ENCODE measurements at regions not wholly inside any gene's neighbourhood (a gene's known extent, or its start where the extent isn't known, plus 50 kb on each side); places are given as distances from the start of the nearest gene placed in this dataset.
"Not testable (repeated sequence)": the region's sequence is repeated elsewhere in the genome, so short reads cannot be mapped to it uniquely, and the experiment has no call there.

DNA sequence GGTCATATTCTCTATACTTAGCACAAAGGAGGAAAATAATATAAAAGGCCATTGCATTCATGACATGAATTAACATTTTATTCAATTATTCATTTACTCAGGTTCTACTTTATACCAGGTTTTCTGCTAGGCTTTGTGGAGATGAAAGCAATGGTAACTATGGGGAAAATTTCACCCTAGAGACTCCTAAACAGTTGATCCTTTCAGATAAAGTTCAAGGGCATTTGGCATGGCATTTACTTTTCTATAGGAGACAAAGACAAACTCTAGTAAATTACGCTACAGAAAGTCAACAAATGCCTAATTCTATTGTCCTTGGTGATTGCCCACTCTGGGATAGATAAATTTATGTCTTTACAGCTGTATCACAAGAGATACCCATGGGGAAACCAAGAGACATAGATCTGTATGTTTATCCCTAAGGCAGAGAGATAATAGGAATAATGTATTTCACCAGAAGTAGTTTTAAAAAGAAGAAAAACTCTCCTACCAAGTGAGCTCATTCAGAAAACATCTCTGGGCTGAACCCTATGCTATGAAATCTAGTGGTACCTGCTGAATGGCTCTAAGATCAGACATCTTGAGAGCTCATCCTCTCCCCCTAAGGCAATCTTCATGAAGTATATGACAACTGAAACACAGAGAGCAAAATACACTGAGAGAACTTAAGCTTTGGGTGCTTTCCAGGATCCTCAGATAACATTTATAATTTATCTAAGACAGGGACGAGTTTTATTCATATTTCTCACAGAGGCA lies 316.7 kb downstream of the ANTXR2 start:
- intact Hi-C loops (cut with DNase I) = no loop called here
- ATAC-seq (ENCODE audit: poor library complexity) = no peak
- DNase-seq = no peak

DNA sequence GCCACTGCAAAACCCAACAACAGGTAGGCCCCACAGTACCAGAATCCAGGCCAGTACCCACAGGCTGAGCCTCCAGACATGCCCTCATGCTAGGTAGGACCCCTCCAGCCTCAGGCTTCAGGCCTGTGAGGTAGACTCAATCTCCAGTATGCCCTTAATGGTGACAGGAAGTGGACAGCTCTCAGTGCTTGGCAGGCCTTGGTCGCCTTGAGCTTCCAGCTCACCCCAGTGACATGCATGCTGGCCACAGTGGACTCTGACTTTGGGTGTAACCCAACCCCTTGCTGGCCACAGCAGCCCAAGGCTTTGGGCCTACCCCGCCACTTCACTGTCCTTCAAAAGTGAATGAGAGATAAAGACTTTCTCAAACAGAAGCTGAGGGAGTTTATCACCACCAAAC lies 324.2 kb downstream of the ANTXR2 start:
- no peak for DNase-seq
- ATAC-seq (ENCODE audit: poor library complexity) = no peak
- intact Hi-C loops (cut with DNase I) = no loop called here

DNA sequence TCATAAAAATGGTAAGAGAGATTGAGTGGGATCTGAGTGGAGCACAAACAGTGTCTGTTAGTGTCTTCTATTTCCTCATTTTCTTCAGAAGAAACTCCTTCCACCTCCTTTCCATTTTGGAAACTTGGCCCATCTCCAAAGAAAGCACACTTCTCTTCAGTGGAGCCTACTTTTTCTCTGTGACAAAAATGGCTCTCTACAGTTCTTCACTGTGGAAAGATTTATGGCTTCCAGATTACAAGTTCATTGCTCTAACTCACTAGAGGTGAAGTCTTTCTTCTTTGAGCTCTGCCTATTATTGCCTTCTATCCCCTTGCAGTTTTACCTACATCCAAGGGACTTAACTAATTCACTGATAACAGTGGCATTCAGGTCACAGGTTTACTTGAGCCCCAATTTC lies 325.8 kb downstream of the ANTXR2 start:
- ATAC-seq (ENCODE audit: poor library complexity) (no peak), DNase-seq (no peak)
- intact Hi-C loops (cut with DNase I) = no loop called here

DNA sequence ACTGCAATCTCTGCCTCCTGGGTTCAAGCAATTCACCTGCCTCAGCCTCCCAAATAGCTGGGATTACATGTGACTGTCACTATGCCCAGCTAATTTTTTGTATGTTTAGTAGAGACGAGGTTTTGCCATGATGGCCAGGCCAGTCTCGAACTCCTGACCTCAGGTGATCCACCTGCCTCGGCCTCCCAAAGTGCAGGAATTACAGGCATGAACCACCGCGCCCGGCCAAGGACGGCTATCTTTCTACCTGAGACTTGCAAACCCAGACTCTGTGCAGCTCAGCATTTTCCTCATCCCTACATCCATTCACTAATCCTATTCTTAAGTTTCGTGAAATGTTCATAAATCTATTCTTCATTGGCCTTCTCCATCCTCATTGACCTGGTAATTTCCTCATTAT lies 330.0 kb downstream of the ANTXR2 start:
- no peak for ATAC-seq (ENCODE audit: poor library complexity)
- no peak for DNase-seq
- intact Hi-C loops (cut with DNase I) = no loop called here

DNA sequence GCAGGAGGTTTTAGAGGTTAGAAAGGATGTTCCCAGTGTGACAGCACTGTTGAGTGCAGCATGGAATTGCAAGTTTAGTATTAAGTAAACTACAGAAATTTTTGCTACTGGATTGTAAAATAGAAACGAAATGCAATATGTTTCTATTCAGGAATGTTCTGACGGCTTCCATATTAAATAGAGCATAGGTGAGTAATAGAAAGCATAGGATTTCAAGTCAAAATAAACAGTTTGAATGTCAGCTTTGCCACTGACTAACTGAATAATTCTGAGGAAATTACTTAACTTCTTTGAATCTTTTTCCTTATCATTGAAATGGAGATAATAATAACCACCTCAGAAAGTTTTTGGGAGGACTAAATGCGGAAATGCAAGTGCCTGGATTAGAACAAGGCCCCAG lies 331.9 kb upstream of the GK2 start:
- ATAC-seq (ENCODE audit: poor library complexity) (no peak), DNase-seq (no peak)
- intact Hi-C loops (cut with DNase I) = no loop called here

DNA sequence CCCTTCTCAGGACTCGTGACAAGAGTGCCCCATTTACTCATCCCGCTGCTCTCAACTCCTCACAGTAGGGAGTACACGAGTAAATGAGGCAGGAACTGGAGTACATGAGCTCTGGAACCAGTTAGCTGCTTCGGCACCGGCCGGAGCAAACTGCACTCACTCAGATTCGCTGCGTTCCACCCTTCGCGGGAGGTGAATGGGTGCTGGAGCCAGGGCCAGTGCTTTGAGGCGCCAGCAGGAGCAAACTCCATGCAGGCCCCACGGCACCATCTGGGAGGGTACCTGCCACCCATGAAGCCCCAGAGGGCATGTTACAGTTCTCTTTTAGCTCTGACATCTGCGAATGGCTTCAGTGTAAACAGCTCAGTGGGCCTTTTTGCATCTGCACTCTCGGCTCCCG lies 315.5 kb upstream of the GK2 start:
- DNase-seq (no peak), ATAC-seq (ENCODE audit: poor library complexity) (no peak)
- intact Hi-C loops (cut with DNase I) = no loop called here

DNA sequence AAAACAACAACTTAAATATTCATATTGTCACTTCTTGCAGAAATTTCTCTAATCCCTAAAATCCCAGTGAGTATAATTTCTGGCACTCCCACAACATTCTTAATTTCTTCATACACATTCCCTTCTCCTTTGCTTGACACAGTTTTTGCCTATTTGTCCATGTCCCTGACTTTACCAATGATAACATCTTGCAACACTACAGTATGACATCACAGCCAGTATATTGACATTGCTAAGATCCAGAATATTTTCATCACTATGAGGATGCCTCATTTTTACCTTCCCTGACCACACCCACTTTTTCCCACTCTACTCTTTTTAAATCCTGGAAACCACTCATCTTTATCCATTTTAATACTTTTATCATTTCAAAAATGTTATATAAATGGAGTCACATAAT lies 292.3 kb upstream of the GK2 start:
- ATAC-seq (ENCODE audit: poor library complexity) (no peak), DNase-seq (no peak)
- intact Hi-C loops (cut with DNase I) = no loop called here

DNA sequence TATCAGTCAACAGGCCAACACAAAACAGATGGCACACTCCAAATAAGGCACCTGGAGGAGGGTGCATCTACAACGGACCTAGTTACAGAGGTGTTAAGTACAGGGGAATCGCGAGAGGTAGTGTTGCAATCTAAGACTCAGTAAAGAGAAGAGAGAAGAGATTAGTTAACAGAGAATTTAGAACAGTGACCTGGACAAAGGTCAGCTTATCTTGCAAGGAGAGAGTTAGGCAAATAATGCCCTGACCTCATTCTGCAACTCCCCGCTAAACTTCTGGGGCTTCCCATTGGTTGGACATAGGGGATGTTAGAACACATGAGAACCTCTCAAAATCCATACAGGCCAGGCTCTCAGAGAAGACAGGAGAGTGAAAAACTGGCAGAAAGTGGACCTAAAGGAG lies 289.4 kb upstream of the GK2 start:
- intact Hi-C loops (cut with DNase I) = no loop called here
- ATAC-seq (ENCODE audit: poor library complexity) (no peak), DNase-seq (no peak)

DNA sequence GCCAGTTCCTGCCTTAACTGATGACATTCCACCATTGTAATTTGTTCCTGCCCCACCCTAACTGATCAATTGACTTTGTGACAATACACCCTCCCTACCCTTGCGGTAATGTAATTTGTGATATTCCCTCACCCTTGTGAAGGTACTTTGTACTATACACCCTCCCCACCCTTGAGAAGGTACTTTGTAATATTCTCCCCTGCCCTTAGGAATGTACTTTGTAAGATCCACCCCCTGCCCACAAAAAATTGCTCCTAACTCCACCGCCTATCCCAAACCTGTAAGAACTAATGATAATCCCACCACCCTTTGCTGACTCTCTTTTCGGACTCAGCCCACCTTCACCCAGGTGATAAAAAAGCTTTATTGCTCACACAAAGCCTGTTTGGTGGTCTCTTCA lies 288.5 kb upstream of the GK2 start:
- ATAC-seq (ENCODE audit: poor library complexity); intact Hi-C loops (cut with DNase I); DNase-seq: not testable (repeated sequence)

DNA sequence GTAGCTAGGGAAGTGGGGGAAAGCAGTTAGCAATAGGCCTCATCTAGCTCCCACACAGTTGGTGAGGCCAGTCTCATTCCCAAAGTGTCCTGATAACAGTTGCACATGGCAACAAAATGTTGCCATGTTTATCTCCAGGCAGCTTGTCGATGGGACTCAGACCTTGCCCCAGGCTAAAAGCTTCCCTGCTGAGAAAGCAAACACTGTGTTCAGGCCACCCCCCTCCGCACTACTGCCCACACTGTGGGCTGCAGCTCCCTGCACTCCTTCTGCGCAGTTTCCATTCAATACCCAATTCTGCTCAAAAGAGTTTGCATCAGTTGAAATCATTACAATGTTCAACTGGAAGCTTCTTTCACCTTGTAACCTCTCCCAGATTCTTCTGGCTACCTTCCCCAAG lies 287.8 kb upstream of the GK2 start:
- DNase-seq = no peak
- intact Hi-C loops (cut with DNase I) = no loop called here
- ATAC-seq (ENCODE audit: poor library complexity) = no peak

DNA sequence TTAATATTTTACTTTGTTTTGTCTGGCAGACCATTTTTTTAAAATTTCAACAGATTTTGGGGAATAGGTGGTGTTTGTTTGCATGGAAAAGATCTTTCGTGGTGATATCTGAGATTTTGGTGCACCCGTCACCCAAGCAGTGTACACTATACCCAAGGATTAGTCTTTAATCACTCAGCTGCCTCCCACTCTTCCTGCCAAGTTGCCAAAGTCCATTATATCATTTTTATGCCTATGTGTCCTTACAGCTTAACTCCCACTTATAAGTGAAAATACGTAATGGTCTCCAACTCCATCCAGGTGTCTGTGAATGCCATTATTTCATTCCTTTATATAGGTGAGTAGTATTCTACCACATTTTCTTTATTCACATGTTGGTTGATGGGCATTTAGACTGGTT lies 281.7 kb upstream of the GK2 start:
- intact Hi-C loops (cut with DNase I) = no loop called here
- ATAC-seq (ENCODE audit: poor library complexity) = no peak
- DNase-seq = no peak

DNA sequence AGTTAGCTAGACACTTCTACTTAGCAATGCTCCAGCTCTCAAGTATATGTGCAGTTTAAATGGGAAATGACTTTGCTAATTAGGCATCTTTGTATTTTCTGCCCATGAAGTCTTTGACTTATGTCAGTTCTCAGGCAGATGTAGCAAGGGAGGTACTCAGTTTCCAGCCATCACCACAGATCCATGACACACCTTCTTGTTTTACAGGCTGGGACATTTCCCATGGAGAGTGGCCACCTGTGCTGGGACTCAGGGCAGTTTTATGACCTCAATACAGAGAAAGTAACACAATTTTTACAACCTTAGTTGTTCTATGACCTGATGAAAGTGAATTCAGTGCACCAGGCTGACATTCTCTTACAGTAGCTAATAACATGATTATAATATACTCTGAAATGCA lies 280.7 kb upstream of the GK2 start:
- intact Hi-C loops (cut with DNase I) = no loop called here
- DNase-seq (no peak), ATAC-seq (ENCODE audit: poor library complexity) (no peak)

DNA sequence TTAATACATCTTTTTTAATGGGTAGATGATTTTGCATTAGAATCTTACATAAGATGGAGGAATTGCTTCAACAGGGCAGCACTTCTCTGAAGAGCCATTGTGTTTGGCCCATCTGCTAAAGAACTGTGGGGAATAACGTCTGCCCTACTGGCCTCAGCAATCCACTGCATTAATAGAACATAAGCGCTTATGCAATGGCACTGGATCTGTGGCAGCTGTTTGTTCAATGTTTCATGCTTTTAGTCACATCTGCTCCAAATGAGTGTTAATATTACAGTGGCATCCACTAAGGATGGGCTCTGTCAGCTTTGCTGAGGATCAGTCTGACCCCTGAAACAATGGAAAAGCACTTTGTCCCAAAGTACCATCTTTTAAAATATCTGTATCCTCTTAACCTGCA lies 279.0 kb upstream of the GK2 start:
- ATAC-seq (ENCODE audit: poor library complexity) (no peak), DNase-seq (no peak)
- intact Hi-C loops (cut with DNase I) = no loop called here

DNA sequence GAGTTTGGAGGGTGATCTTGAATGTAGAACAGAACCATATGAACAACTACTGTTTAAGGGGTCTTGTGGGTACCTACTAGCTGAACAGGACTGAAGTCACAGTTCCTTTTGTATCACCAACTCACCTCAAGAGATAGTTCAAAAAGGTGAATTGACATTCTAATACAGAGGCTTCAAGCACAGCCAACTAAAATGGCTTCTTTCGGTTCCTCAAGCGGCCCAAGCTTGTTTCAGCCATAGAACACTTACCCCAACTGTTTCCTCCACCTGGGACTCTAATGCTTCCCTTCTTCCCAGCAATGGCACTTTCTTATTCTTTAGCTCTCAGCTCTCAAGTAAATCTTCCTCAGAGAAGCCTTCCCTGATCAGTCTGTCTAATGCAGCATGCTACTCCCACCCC lies 277.5 kb upstream of the GK2 start:
- intact Hi-C loops (cut with DNase I) = no loop called here
- ATAC-seq (ENCODE audit: poor library complexity) = no peak
- no peak for DNase-seq

DNA sequence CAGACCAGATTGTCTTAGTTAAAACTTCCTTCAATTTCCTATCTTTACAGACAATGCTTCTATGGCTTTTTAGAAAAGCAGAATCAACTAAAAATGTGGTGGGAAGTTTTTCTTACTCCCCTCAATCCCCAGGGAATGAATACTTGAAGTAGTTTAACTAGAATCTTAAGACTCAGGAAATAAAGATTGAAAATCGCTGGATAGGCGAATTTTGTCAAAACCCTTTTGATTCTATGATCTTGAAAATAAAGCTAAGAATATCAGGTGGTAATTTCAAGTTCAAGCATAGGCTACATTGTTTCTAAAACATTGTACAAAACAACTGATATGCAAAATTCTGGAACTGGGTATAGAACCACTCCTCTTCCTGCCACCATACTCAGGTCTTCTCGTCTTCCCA lies 276.5 kb upstream of the GK2 start:
- no peak for DNase-seq
- intact Hi-C loops (cut with DNase I) = no loop called here

DNA sequence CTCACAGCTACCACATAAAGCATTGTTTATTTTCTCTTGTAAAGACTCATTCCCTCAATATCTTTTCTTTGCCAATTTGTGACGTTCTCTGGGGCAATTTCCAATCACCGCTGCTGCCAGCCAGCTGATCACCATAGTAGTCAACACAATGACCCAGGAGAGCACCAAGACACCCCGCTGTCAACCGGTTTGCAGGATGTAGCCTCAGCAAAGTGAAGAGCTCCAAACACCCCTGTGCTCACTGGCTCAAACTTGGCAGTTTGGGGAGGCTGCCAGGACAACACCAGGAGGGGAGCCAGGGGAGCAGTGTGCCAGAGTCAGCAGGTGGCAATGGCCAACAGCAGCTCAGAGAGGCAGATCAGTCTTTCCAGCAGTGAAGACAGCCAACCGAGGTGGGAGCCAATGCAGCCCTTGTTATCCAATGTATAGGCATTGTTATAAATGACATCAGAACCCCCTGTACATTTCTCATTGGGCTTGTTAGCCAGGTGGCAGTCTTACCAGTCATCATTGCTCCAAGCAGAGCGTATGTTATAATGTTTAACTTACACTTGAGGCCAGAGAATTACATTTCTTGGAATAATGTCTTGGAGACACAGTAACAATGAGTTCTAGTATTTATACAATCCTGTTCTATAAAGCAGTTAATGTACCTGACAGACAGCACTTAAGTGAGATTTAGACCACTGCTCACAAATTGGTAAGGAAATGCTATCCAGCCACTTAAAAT lies 274.9 kb upstream of the GK2 start:
- ATAC-seq (ENCODE audit: poor library complexity) (peak; percentile 85), DNase-seq (peak; percentile 57)
- intact Hi-C loops (cut with DNase I) = no loop called here

More for the DNA sequence above, 276.5 kb upstream of the GK2 start:
- ATAC-seq (ENCODE audit: poor library complexity) = no peak

DNA sequence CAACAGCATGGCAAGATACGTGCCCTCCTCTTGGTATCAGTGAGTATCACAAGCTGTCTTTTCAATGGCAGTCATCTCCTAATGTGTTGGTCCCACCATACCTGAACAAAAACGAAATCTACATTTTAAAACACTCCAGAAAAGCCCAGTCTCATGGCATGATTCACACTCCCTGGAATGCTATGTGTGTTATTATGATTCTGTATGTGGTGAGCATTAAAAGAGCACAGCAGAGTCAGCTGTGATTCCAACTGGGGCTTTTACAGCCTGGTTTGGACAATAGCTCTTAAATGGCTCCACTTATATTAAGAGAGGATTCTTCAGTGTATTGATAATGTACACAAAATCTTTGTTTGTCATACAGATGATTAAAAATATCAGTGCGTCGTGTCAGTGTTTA lies 274.1 kb upstream of the GK2 start:
- DNase-seq = no peak
- intact Hi-C loops (cut with DNase I) = no loop called here

DNA sequence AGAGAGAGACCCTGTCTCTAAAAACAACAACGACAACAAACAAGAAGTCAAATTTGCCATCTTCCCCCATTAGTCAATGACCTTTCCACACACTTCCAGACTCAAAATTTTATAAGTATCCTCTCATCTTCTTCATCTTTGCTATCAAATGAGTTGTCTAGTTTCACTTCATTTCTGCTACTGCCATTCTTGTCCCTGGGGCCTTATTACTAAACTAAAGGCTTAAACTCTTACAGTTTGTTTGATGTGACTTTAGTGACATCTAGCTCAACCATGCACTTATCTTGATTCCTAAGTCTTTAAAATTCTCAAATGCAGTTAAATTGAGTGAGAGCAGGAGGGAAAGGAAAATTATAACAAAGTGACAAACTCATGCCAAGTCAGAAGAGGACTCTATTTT lies 271.8 kb upstream of the GK2 start:
- ATAC-seq (ENCODE audit: poor library complexity) (no peak), DNase-seq (no peak)
- intact Hi-C loops (cut with DNase I) = no loop called here

More for the DNA sequence above, 274.1 kb upstream of the GK2 start:
- no peak for ATAC-seq (ENCODE audit: poor library complexity)

DNA sequence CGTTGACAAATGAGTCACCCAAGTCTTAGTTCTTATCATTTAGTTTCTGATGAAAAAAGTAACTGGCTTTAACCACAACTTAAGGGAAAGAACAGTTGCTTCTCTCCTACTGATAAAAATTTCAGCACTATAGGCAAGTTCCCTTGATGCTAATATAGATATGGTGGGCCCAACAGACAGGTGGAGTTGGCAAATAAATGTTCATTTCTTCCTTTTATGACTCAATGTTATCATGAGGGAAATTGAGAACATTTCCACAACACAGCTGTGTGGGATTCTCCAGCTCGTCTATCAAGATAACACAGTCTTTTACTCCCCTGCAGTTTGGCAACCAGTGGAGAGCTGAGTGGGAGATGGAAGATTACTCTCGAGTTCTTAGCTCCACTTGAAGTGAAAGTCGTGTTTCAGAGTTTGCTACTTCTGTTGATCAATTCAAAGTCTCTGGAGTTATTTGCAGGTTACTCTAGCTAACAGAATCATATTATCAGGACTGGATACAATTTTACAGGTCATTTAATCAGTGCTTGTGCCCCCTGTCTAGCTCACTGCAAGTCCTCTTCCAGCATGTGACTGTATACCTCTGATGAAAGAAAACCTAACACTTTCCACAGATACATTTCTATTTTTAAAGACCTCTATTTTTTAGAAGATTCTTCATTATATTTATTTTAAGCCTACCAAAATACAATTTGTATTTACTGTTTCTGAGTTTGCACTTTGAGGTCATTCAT lies 270.6 kb upstream of the GK2 start:
- ATAC-seq (ENCODE audit: poor library complexity) = peak; percentile 71
- intact Hi-C loops (cut with DNase I) = no loop called here
- no peak for DNase-seq

DNA sequence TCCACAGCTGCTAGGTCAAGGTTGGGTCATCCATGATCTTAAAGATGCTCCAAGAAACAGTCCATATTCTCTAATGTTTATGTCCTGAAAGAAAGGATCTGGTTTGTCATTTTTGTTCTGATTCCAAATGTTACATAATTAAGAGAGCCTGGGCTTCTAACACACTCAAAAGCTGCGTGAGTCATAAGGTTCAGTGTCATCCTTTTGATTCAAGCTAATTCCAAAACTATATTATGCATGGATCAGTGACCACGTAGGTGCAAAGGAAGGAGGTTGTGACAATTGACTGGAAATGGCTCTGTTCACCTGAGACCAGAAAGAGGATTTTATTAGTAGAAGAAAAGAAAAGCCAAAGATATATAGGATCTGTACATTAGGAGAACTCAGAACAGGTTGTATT lies 268.7 kb upstream of the GK2 start:
- no peak for DNase-seq
- intact Hi-C loops (cut with DNase I) = no loop called here
- ATAC-seq (ENCODE audit: poor library complexity) = no peak
